C4-2B (cell line): ENCODE measurements at regions not wholly inside any gene's neighbourhood (a gene's known extent, or its start where the extent isn't known, plus 50 kb on each side); places are given as distances from the start of the nearest gene placed in this dataset.
A peak's percentile ranks its signal among the peaks of the same experiment; 100 is the strongest.

ENCODE experiments used
- H3K27ac ChIP-seq: fragments of 450-650 bp; 2 replicates; pipeline ENCODE4 v1.5.1; 2017
- CTCF ChIP-seq: fragments of 450-650 bp; conservative IDR thresholded peaks from 2 replicates; pipeline ENCODE4 v1.5.1; 2017; ENCODE audit warnings: mild to moderate bottlenecking
- ZFX ChIP-seq: fragments of 450-650 bp; IDR thresholded peaks from 2 replicates; pipeline ENCODE4 v1.6.1; 2017

GRCh38 chr22:47421846-47422245, 659.4 kb downstream of the TBC1D22A start:
- TF ChIP-seq ZFX (no peak), CTCF (no peak)
- no peak overlapping the region for H3K27ac ChIP-seq

- TF ChIP-seq CTCF (no peak), ZFX (no peak)
- no peak overlapping the region for H3K27ac ChIP-seq
These were observed 657.8 kb downstream of the TBC1D22A start for GRCh38 chr22:47420211-47420610.

GRCh38 chr22:47419239-47419638, 656.8 kb downstream of the TBC1D22A start:
- TF ChIP-seq ZFX: no peak
- TF ChIP-seq CTCF: no peak
- H3K27ac ChIP-seq: no peak overlapping the region

- TF ChIP-seq ZFX: no peak
- TF ChIP-seq CTCF: no peak
- H3K27ac ChIP-seq: no peak overlapping the region
These were observed 655.2 kb downstream of the TBC1D22A start for GRCh38 chr22:47417699-47418098.

- H3K27ac ChIP-seq: no peak overlapping the region
- no peak for TF ChIP-seq CTCF
These were observed 648.6 kb downstream of the TBC1D22A start for GRCh38 chr22:47411006-47411405.

GRCh38 chr22:47409539-47410275, 647.3 kb downstream of the TBC1D22A start:
- H3K27ac ChIP-seq: no peak overlapping the region
- no peak for TF ChIP-seq ZFX
- no peak for TF ChIP-seq CTCF

- TF ChIP-seq CTCF (peak; percentile 13; the same call in 1 of the 2 replicates), ZFX (no peak)
- no peak overlapping the region for H3K27ac ChIP-seq
These were observed 646.0 kb downstream of the TBC1D22A start for GRCh38 chr22:47408409-47408808.
